Activated naive CD8-positive, alpha-beta T cell treated with anti-CD3 and anti-CD28 coated beads for 36 hours (primary cell): ENCODE measurements at regions not wholly inside any gene's neighbourhood (a gene's known extent, or its start where the extent isn't known, plus 50 kb on each side); places are given as distances from the start of the nearest gene placed in this dataset.
"Not testable (repeated sequence)": the region's sequence is repeated elsewhere in the genome, so short reads cannot be mapped to it uniquely, and the experiment has no call there.

Experiments
- DNase-seq: peaks from one replicate; pipeline ENCODE4 v3.0.0; 2021
- H3K27ac Mint-ChIP-seq: one replicate; pipeline ENCODE4 v1.8.0; 2022; ENCODE audit warnings: mild to moderate bottlenecking, moderate library complexity, mixed read lengths
- H3K27me3 Mint-ChIP-seq: one replicate; pipeline ENCODE4 v1.8.0; 2022; ENCODE audit warnings: mild to moderate bottlenecking, mixed read lengths
- H3K36me3 Mint-ChIP-seq: one replicate; pipeline ENCODE4 v1.8.0; 2021; ENCODE audit warnings: mild to moderate bottlenecking, mixed read lengths
- H3K4me1 Mint-ChIP-seq: one replicate; pipeline ENCODE4 v1.8.0; 2021; ENCODE audit warnings: mixed read lengths
- H3K4me3 Mint-ChIP-seq: one replicate; pipeline ENCODE4 v1.8.0; 2022; ENCODE audit warnings: mild to moderate bottlenecking, moderate library complexity, mixed read lengths
- H3K9me3 Mint-ChIP-seq: one replicate; pipeline ENCODE4 v1.8.0; 2022; ENCODE audit warnings: mixed read lengths

- Mint-ChIP-seq H3K4me1 (no peaks in the 10 kb centered on the region), H3K27ac (no peak overlapping the region), H3K36me3 (peaks cover 2% of the 10 kb centered on the region), H3K27me3 (peaks cover 15% of the 10 kb centered on the region), H3K9me3 (no peaks in the 10 kb centered on the region), H3K4me3 (no peak overlapping the region)
- DNase-seq = no peak
Observed at GRCh38 chr2:40043641-40044040, 264.6 kb upstream of the THUMPD2 start.

GRCh38 chr2:40043191-40043590 lies 264.1 kb upstream of the THUMPD2 start:
- Mint-ChIP-seq H3K36me3 (peaks cover 2% of the 10 kb centered on the region), H3K27ac (no peak overlapping the region), H3K9me3 (no peaks in the 10 kb centered on the region), H3K4me1 (no peaks in the 10 kb centered on the region), H3K27me3 (peaks cover 15% of the 10 kb centered on the region), H3K4me3 (no peak overlapping the region)
- DNase-seq = no peak

- Mint-ChIP-seq H3K36me3 (no peaks in the 10 kb centered on the region), H3K9me3 (no peaks in the 10 kb centered on the region), H3K4me3 (no peak overlapping the region), H3K27ac (no peak overlapping the region), H3K4me1 (no peaks in the 10 kb centered on the region), H3K27me3 (peaks cover 18% of the 10 kb centered on the region)
- no peak for DNase-seq
Observed at GRCh38 chr2:40041422-40042382, 262.6 kb upstream of the THUMPD2 start.

GRCh38 chr2:40039549-40039948 lies 260.5 kb upstream of the THUMPD2 start:
- H3K36me3 Mint-ChIP-seq = no peaks in the 10 kb centered on the region
- H3K9me3 Mint-ChIP-seq = peaks cover under 1% of the 10 kb centered on the region
- no peaks in the 10 kb centered on the region for H3K4me1 Mint-ChIP-seq
- H3K27me3 Mint-ChIP-seq = peaks cover 14% of the 10 kb centered on the region
- no peak overlapping the region for H3K27ac Mint-ChIP-seq
- H3K4me3 Mint-ChIP-seq = no peak overlapping the region
- DNase-seq = no peak

GRCh38 chr2:40038646-40039045 lies 259.6 kb upstream of the THUMPD2 start:
- DNase-seq = no peak
- Mint-ChIP-seq H3K4me1 (no peaks in the 10 kb centered on the region), H3K4me3 (no peak overlapping the region), H3K27ac (no peak overlapping the region), H3K9me3 (peaks cover 1% of the 10 kb centered on the region), H3K36me3 (no peaks in the 10 kb centered on the region), H3K27me3 (peaks cover 14% of the 10 kb centered on the region)

- peaks cover 3% of the 10 kb centered on the region for H3K4me1 Mint-ChIP-seq
- H3K27ac Mint-ChIP-seq = no peak overlapping the region
- no peak for DNase-seq
- peaks cover 11% of the 10 kb centered on the region for H3K27me3 Mint-ChIP-seq
- peaks cover 1% of the 10 kb centered on the region for H3K9me3 Mint-ChIP-seq
- H3K36me3 Mint-ChIP-seq = no peaks in the 10 kb centered on the region
- H3K4me3 Mint-ChIP-seq = no peak overlapping the region
Observed at GRCh38 chr2:40037303-40037702, 258.2 kb upstream of the THUMPD2 start.

GRCh38 chr2:40036241-40036640 lies 257.2 kb upstream of the THUMPD2 start:
- Mint-ChIP-seq H3K4me1 (peaks cover 3% of the 10 kb centered on the region), H3K27me3 (peaks cover 4% of the 10 kb centered on the region), H3K27ac (no peak overlapping the region), H3K4me3 (no peak overlapping the region), H3K36me3 (no peaks in the 10 kb centered on the region), H3K9me3 (peaks cover 1% of the 10 kb centered on the region)
- no peak for DNase-seq

- H3K27me3 Mint-ChIP-seq = peaks cover 8% of the 10 kb centered on the region
Observed at GRCh38 chr2:40034801-40035200, 255.7 kb upstream of the THUMPD2 start.

GRCh38 chr2:40034198-40034597 lies 255.1 kb upstream of the THUMPD2 start:
- DNase-seq = no peak
- H3K36me3 Mint-ChIP-seq = no peaks in the 10 kb centered on the region
- H3K4me1 Mint-ChIP-seq = peaks cover 3% of the 10 kb centered on the region
- H3K27me3 Mint-ChIP-seq = peaks cover 10% of the 10 kb centered on the region
- peaks cover 5% of the 10 kb centered on the region for H3K9me3 Mint-ChIP-seq
- no peak overlapping the region for H3K4me3 Mint-ChIP-seq
- no peak overlapping the region for H3K27ac Mint-ChIP-seq

More at GRCh38 chr2:40034801-40035200, 255.7 kb upstream of the THUMPD2 start:
- Mint-ChIP-seq H3K36me3 (no peaks in the 10 kb centered on the region), H3K27ac (no peak overlapping the region), H3K4me1 (peaks cover 3% of the 10 kb centered on the region), H3K9me3 (peaks cover 4% of the 10 kb centered on the region), H3K4me3 (no peak overlapping the region)
- no peak for DNase-seq

- H3K4me1 Mint-ChIP-seq = peaks cover 3% of the 10 kb centered on the region
- H3K4me3 Mint-ChIP-seq = no peak overlapping the region
- H3K9me3 Mint-ChIP-seq = peaks cover 5% of the 10 kb centered on the region
- peaks cover 10% of the 10 kb centered on the region for H3K27me3 Mint-ChIP-seq
- no peaks in the 10 kb centered on the region for H3K36me3 Mint-ChIP-seq
- DNase-seq = no peak
- no peak overlapping the region for H3K27ac Mint-ChIP-seq
Observed at GRCh38 chr2:40033781-40034180, 254.7 kb upstream of the THUMPD2 start.

- H3K27ac Mint-ChIP-seq = peak overlapping the region; percentile 43
- peaks cover 5% of the 10 kb centered on the region for H3K9me3 Mint-ChIP-seq
- H3K36me3 Mint-ChIP-seq = no peaks in the 10 kb centered on the region
- H3K4me1 Mint-ChIP-seq = peaks cover 3% of the 10 kb centered on the region
- peaks cover 10% of the 10 kb centered on the region for H3K27me3 Mint-ChIP-seq
- DNase-seq = no peak
- H3K4me3 Mint-ChIP-seq = no peak overlapping the region
Observed at GRCh38 chr2:40032650-40033319, 253.7 kb upstream of the THUMPD2 start.

GRCh38 chr2:40030456-40030975 lies 251.5 kb upstream of the THUMPD2 start:
- Mint-ChIP-seq H3K9me3 (peaks cover 6% of the 10 kb centered on the region), H3K27me3 (peaks cover 7% of the 10 kb centered on the region), H3K27ac (no peak overlapping the region), H3K4me3 (no peak overlapping the region), H3K36me3 (no peaks in the 10 kb centered on the region), H3K4me1 (peaks cover 3% of the 10 kb centered on the region)
- DNase-seq = no peak

- no peak for DNase-seq
- H3K27me3 Mint-ChIP-seq = peaks cover 10% of the 10 kb centered on the region
- H3K4me3 Mint-ChIP-seq = no peak overlapping the region
- H3K4me1 Mint-ChIP-seq = peaks cover 3% of the 10 kb centered on the region
- H3K9me3 Mint-ChIP-seq = peaks cover 9% of the 10 kb centered on the region
- no peak overlapping the region for H3K27ac Mint-ChIP-seq
- H3K36me3 Mint-ChIP-seq = no peaks in the 10 kb centered on the region
Observed at GRCh38 chr2:40028792-40029488, 249.9 kb upstream of the THUMPD2 start.

GRCh38 chr2:40027968-40028367 lies 248.9 kb upstream of the THUMPD2 start:
- peaks cover 12% of the 10 kb centered on the region for H3K9me3 Mint-ChIP-seq
- H3K27me3 Mint-ChIP-seq = peaks cover 14% of the 10 kb centered on the region
- no peak overlapping the region for H3K4me3 Mint-ChIP-seq
- H3K27ac Mint-ChIP-seq = no peak overlapping the region
- H3K36me3 Mint-ChIP-seq = no peaks in the 10 kb centered on the region
- H3K4me1 Mint-ChIP-seq = no peaks in the 10 kb centered on the region
- DNase-seq = no peak

GRCh38 chr2:40025276-40025675 lies 246.2 kb upstream of the THUMPD2 start:
- not testable (repeated sequence) for H3K4me3 Mint-ChIP-seq, H3K4me1 Mint-ChIP-seq, H3K36me3 Mint-ChIP-seq, H3K27ac Mint-ChIP-seq, DNase-seq
- H3K9me3 Mint-ChIP-seq = peaks cover 24% of the 10 kb centered on the region
- peaks cover 14% of the 10 kb centered on the region for H3K27me3 Mint-ChIP-seq
